ENCODE measurements at regions not wholly inside any gene's neighbourhood (a gene's known extent, or its start where the extent isn't known, plus 50 kb on each side); places are given as distances from the start of the nearest gene placed in this dataset.

- DNase-seq (ENCODE audit: low spot score), result peak; percentile 13
- H3K4me2 ChIP-seq (ENCODE audit: low read depth, low read length), result no peak overlapping the region
- no peak overlapping the region for H3K9ac ChIP-seq (ENCODE audit: insufficient read depth, low read depth, low read length)
- H3K79me2 ChIP-seq (ENCODE audit: insufficient read depth, low read length), result no peaks in the 10 kb centered on the region
- H3K4me3 ChIP-seq (replicated peaks in 1 of 3; ENCODE audit: insufficient read depth in 1 of 3, low read depth in 2 of 3, low read length in 3 of 3), result no peak overlapping the region
- no peaks in the 10 kb centered on the region for H3K27me3 ChIP-seq (ENCODE audit: control insufficient read depth in 1 of 2, insufficient read depth in 2 of 2, low read length in 2 of 2)
- POLR2A ChIA-PET, result no interaction called here
- no peaks in the 10 kb centered on the region for H3K36me3 ChIP-seq (replicated peaks in 1 of 2; ENCODE audit: control insufficient read depth in 1 of 2, insufficient read depth in 2 of 2, low read length in 2 of 2)
- H3K4me1 ChIP-seq (ENCODE audit: insufficient read depth, low read length), result no peaks in the 10 kb centered on the region
- peak; percentile 28 for FAIRE-seq
- H4K20me1 ChIP-seq (ENCODE audit: insufficient read depth, low read length), result no peaks in the 10 kb centered on the region
- 20% methylated on average over 1 of the region's 5 CpGs for WGBS (ENCODE audit: low lambda C conversion rate)
- no peak overlapping the region for H3K27ac ChIP-seq (ENCODE audit: extremely low read length, insufficient read depth, low read length)
- TF ChIP-seq SMC3 (IDR thresholded peaks at IDR 0.05; ENCODE audit: low read length) (peak; percentile 19; the same call in 1 of the 2 replicates), ZNF432 (CRISPR knock-in tag; IDR thresholded peaks at IDR 0.05; ENCODE audit: borderline replicate concordance) (no peak), RAD21 (CRISPR knock-in tag; IDR thresholded peaks at IDR 0.05) (peak; percentile 57), KLF12 (CRISPR knock-in tag; IDR thresholded peaks at IDR 0.05; ENCODE audit: borderline replicate concordance) (peak; percentile 78; the same call in 1 of the 2 replicates), ZNF800 (CRISPR knock-in tag; IDR thresholded peaks at IDR 0.05) (no peak), TFAP4 (IDR thresholded peaks at IDR 0.05; ENCODE audit: borderline replicate concordance, low read depth) (peak; percentile 11; the same call in 1 of the 2 replicates), STAG1 (CRISPR knock-in tag; IDR thresholded peaks at IDR 0.05) (peak; percentile 60), CTCF (CRISPR knock-in tag; IDR thresholded peaks at IDR 0.05) (peak; percentile 49)
- ATAC-seq, result peak; percentile 95
- H3K9me3 ChIP-seq (ENCODE audit: low read length), result no peaks in the 10 kb centered on the region
- H2AFZ ChIP-seq (ENCODE audit: low read length), result no peak overlapping the region
- intact Hi-C loops (cut with micrococcal nuclease; ENCODE audit: unreplicated experiment) (no loop called here), in situ Hi-C loops (cut with HindIII; ENCODE audit: extremely low pct_ligation_motif_present, low pct_unique_long_range_greater_than_20kb) (no loop called here)
- CTCF ChIA-PET (ENCODE audit: low intra/inter-chr PET ratio, low total read pairs), result no interaction called here
- no TSS peak for BruUV-seq (replicated peaks)
These were observed 365.7 kb upstream of the CADM1 start for GRCh38 chr11:115869780-115870431.

Data from HepG2 (cell line).